HG03565 (cell line): ENCODE measurements at regions not wholly inside any gene's neighbourhood (a gene's known extent, or its start where the extent isn't known, plus 50 kb on each side); places are given as distances from the start of the nearest gene placed in this dataset.

Experiments used
- ATAC-seq: cut with Tn5 transposase; IDR thresholded peaks from one replicate; pipeline ENCODE4 v1.9.1; 2021; ENCODE audit warnings: mild to moderate bottlenecking, moderate library complexity; ENCODE audit not compliant: unreplicated experiment

GRCh38 chr13:78428646-78429045, 174.7 kb downstream of the POU4F1 start:
- no peak for ATAC-seq

GRCh38 chr13:78426183-78426582, 177.2 kb downstream of the POU4F1 start:
- ATAC-seq: no peak

GRCh38 chr13:78420814-78421213, 182.5 kb downstream of the POU4F1 start:
- ATAC-seq: peak; percentile 83

- no peak for ATAC-seq
Observed at GRCh38 chr13:78413887-78414553, 189.3 kb downstream of the POU4F1 start.

GRCh38 chr13:78410847-78411246, 192.5 kb downstream of the POU4F1 start:
- ATAC-seq: no peak

GRCh38 chr13:78410164-78410563, 193.2 kb downstream of the POU4F1 start:
- ATAC-seq: no peak

- no peak for ATAC-seq
Observed at GRCh38 chr13:78409172-78409571, 194.2 kb downstream of the POU4F1 start.

- no peak for ATAC-seq
Observed at GRCh38 chr13:78404846-78405360, 198.4 kb downstream of the POU4F1 start.

- no peak for ATAC-seq
Observed at GRCh38 chr13:78402708-78403400, 200.5 kb downstream of the POU4F1 start.

GRCh38 chr13:78401873-78402707, 201.3 kb downstream of the POU4F1 start:
- ATAC-seq: no peak

GRCh38 chr13:78398743-78399410, 204.5 kb downstream of the POU4F1 start:
- peak; percentile 96 for ATAC-seq

GRCh38 chr13:78393286-78394142, 209.8 kb downstream of the POU4F1 start:
- ATAC-seq: no peak

GRCh38 chr13:78383899-78384298, 219.5 kb downstream of the POU4F1 start:
- no peak for ATAC-seq

- no peak for ATAC-seq
Observed at GRCh38 chr13:78383071-78383484, 220.3 kb downstream of the POU4F1 start.

- ATAC-seq: no peak
Observed at GRCh38 chr13:78382491-78382890, 220.9 kb downstream of the POU4F1 start.

GRCh38 chr13:78376822-78377221, 226.5 kb downstream of the POU4F1 start:
- no peak for ATAC-seq

GRCh38 chr13:78376033-78376432, 227.3 kb downstream of the POU4F1 start:
- no peak for ATAC-seq

- ATAC-seq: no peak
Observed at GRCh38 chr13:78372581-78372980, 230.8 kb downstream of the POU4F1 start.

- no peak for ATAC-seq
Observed at GRCh38 chr13:78370231-78370630, 233.1 kb downstream of the POU4F1 start.

- ATAC-seq: no peak
Observed at GRCh38 chr13:78364711-78365110, 238.6 kb downstream of the POU4F1 start.
